Activated CD8-positive, alpha-beta memory T cell treated with anti-CD3 and anti-CD28 coated beads, Interleukin-2, amount 10 ng/mL, durations not matched to agents 7 days and 5 days (primary cell): ENCODE measurements at regions not wholly inside any gene's neighbourhood (a gene's known extent, or its start where the extent isn't known, plus 50 kb on each side); places are given as distances from the start of the nearest gene placed in this dataset.

ENCODE experiments used
- ATAC-seq: fragments of 150-1000 bp; cut with Tn5 transposase; one replicate; pipeline ENCODE4 v1.10.0; 2021; ENCODE audit warnings: moderate library complexity
- CTCF ChIA-PET: fragments of 350-600 bp; sonication (Branson Sonifier 250); formaldehyde crosslinking; loops from one replicate; lab custom pipeline; 2021; ENCODE audit warnings: antibody characterized with exemption; lab: Charles Lee
- DNase-seq: peaks from one replicate; pipeline ENCODE4 v3.0.0-alpha.2; 2020
- H3K27ac Mint-ChIP-seq: one replicate; pipeline ENCODE4 v1.8.0; 2021; ENCODE audit warnings: mild to moderate bottlenecking, mixed read lengths
- H3K27me3 Mint-ChIP-seq: one replicate; pipeline ENCODE4 v1.8.0; 2021; ENCODE audit warnings: mixed read lengths
- H3K36me3 Mint-ChIP-seq: one replicate; pipeline ENCODE4 v1.8.0; 2021; ENCODE audit warnings: mild to moderate bottlenecking, mixed read lengths
- H3K4me1 Mint-ChIP-seq: one replicate; pipeline ENCODE4 v1.8.0; 2021; ENCODE audit warnings: mixed read lengths
- H3K4me3 Mint-ChIP-seq: one replicate; pipeline ENCODE4 v1.8.0; 2021; ENCODE audit warnings: mild to moderate bottlenecking, moderate library complexity, mixed read lengths
- H3K9me3 Mint-ChIP-seq: one replicate; pipeline ENCODE4 v1.8.0; 2022; ENCODE audit warnings: low read depth, mixed read lengths

GRCh38 chr10:131766096-131766495 lies 134.7 kb upstream of the PPP2R2D start:
- Mint-ChIP-seq H3K27ac (no peak overlapping the region), H3K4me1 (no peaks in the 10 kb centered on the region), H3K4me3 (no peak overlapping the region), H3K36me3 (no peaks in the 10 kb centered on the region), H3K9me3 (no peaks in the 10 kb centered on the region), H3K27me3 (peaks cover 12% of the 10 kb centered on the region)
- no peak for DNase-seq
- ATAC-seq: no peak
- CTCF ChIA-PET: no interaction called here

- Mint-ChIP-seq H3K4me1 (no peaks in the 10 kb centered on the region), H3K36me3 (no peaks in the 10 kb centered on the region), H3K4me3 (no peak overlapping the region), H3K27me3 (peaks cover 6% of the 10 kb centered on the region), H3K9me3 (no peaks in the 10 kb centered on the region), H3K27ac (no peak overlapping the region)
- CTCF ChIA-PET: no interaction called here
- DNase-seq (no peak), ATAC-seq (no peak)
Measured at GRCh38 chr10:131767716-131768115, 133.1 kb upstream of the PPP2R2D start.

- Mint-ChIP-seq H3K36me3 (no peaks in the 10 kb centered on the region), H3K9me3 (no peaks in the 10 kb centered on the region), H3K27me3 (peaks cover 3% of the 10 kb centered on the region), H3K4me3 (no peak overlapping the region), H3K27ac (no peak overlapping the region), H3K4me1 (no peaks in the 10 kb centered on the region)
- CTCF ChIA-PET: no interaction called here
- ATAC-seq (no peak), DNase-seq (no peak)
Measured at GRCh38 chr10:131769571-131770410, 131.0 kb upstream of the PPP2R2D start.

GRCh38 chr10:131770946-131771633 lies 129.7 kb upstream of the PPP2R2D start:
- H3K36me3 Mint-ChIP-seq: no peaks in the 10 kb centered on the region
- H3K27ac Mint-ChIP-seq: no peak overlapping the region
- DNase-seq (no peak), ATAC-seq (no peak)
- CTCF ChIA-PET: no interaction called here
- no peak overlapping the region for H3K4me3 Mint-ChIP-seq
- H3K27me3 Mint-ChIP-seq: no peaks in the 10 kb centered on the region
- H3K4me1 Mint-ChIP-seq: no peaks in the 10 kb centered on the region
- peaks cover 7% of the 10 kb centered on the region for H3K9me3 Mint-ChIP-seq

GRCh38 chr10:131771634-131772358 lies 129.0 kb upstream of the PPP2R2D start:
- no peak overlapping the region for H3K4me3 Mint-ChIP-seq
- no peak overlapping the region for H3K27ac Mint-ChIP-seq
- ATAC-seq (no peak), DNase-seq (no peak)
- no peaks in the 10 kb centered on the region for H3K27me3 Mint-ChIP-seq
- CTCF ChIA-PET: no interaction called here
- no peaks in the 10 kb centered on the region for H3K4me1 Mint-ChIP-seq
- H3K9me3 Mint-ChIP-seq: peaks cover 14% of the 10 kb centered on the region
- no peaks in the 10 kb centered on the region for H3K36me3 Mint-ChIP-seq

GRCh38 chr10:131772441-131772840 lies 128.4 kb upstream of the PPP2R2D start:
- ATAC-seq: no peak
- H3K4me1 Mint-ChIP-seq: no peaks in the 10 kb centered on the region
- no peak for DNase-seq
- CTCF ChIA-PET: no interaction called here
- H3K36me3 Mint-ChIP-seq: no peaks in the 10 kb centered on the region
- no peak overlapping the region for H3K4me3 Mint-ChIP-seq
- H3K27me3 Mint-ChIP-seq: no peaks in the 10 kb centered on the region
- H3K9me3 Mint-ChIP-seq: peaks cover 18% of the 10 kb centered on the region
- H3K27ac Mint-ChIP-seq: no peak overlapping the region

GRCh38 chr10:131773370-131774343 lies 127.2 kb upstream of the PPP2R2D start:
- CTCF ChIA-PET: no interaction called here
- H3K4me1 Mint-ChIP-seq: no peaks in the 10 kb centered on the region

GRCh38 chr10:131774681-131775085 lies 126.1 kb upstream of the PPP2R2D start:
- H3K27ac Mint-ChIP-seq: no peak overlapping the region
- peaks cover 25% of the 10 kb centered on the region for H3K9me3 Mint-ChIP-seq
- H3K36me3 Mint-ChIP-seq: no peaks in the 10 kb centered on the region
- H3K4me3 Mint-ChIP-seq: no peak overlapping the region
- CTCF ChIA-PET: no interaction called here
- no peaks in the 10 kb centered on the region for H3K27me3 Mint-ChIP-seq
- no peaks in the 10 kb centered on the region for H3K4me1 Mint-ChIP-seq
- DNase-seq: no peak
- no peak for ATAC-seq

More at GRCh38 chr10:131773370-131774343, 127.2 kb upstream of the PPP2R2D start:
- no peaks in the 10 kb centered on the region for H3K36me3 Mint-ChIP-seq
- no peak for DNase-seq
- no peak for ATAC-seq
- no peak overlapping the region for H3K4me3 Mint-ChIP-seq
- peaks cover 25% of the 10 kb centered on the region for H3K9me3 Mint-ChIP-seq
- no peak overlapping the region for H3K27ac Mint-ChIP-seq
- no peaks in the 10 kb centered on the region for H3K27me3 Mint-ChIP-seq

GRCh38 chr10:131775433-131775832 lies 125.4 kb upstream of the PPP2R2D start:
- H3K27ac Mint-ChIP-seq: no peak overlapping the region
- peaks cover 25% of the 10 kb centered on the region for H3K9me3 Mint-ChIP-seq
- H3K36me3 Mint-ChIP-seq: no peaks in the 10 kb centered on the region
- CTCF ChIA-PET: no interaction called here
- H3K4me3 Mint-ChIP-seq: no peak overlapping the region
- H3K4me1 Mint-ChIP-seq: no peaks in the 10 kb centered on the region
- no peak for ATAC-seq
- H3K27me3 Mint-ChIP-seq: no peaks in the 10 kb centered on the region
- no peak for DNase-seq

- CTCF ChIA-PET: no interaction called here
- ATAC-seq (no peak), DNase-seq (no peak)
- H3K4me3 Mint-ChIP-seq: no peak overlapping the region
- H3K27ac Mint-ChIP-seq: no peak overlapping the region
- H3K9me3 Mint-ChIP-seq: peaks cover 25% of the 10 kb centered on the region
- H3K4me1 Mint-ChIP-seq: no peaks in the 10 kb centered on the region
- H3K27me3 Mint-ChIP-seq: no peaks in the 10 kb centered on the region
- H3K36me3 Mint-ChIP-seq: no peaks in the 10 kb centered on the region
Measured at GRCh38 chr10:131775833-131776232, 125.0 kb upstream of the PPP2R2D start.

- H3K27me3 Mint-ChIP-seq: no peaks in the 10 kb centered on the region
- DNase-seq: no peak
- no peaks in the 10 kb centered on the region for H3K36me3 Mint-ChIP-seq
- no peak for ATAC-seq
- peaks cover 25% of the 10 kb centered on the region for H3K9me3 Mint-ChIP-seq
- H3K27ac Mint-ChIP-seq: no peak overlapping the region
- H3K4me3 Mint-ChIP-seq: no peak overlapping the region
- no peaks in the 10 kb centered on the region for H3K4me1 Mint-ChIP-seq
- CTCF ChIA-PET: no interaction called here
Measured at GRCh38 chr10:131776496-131776895, 124.3 kb upstream of the PPP2R2D start.

- H3K27ac Mint-ChIP-seq: no peak overlapping the region
- H3K36me3 Mint-ChIP-seq: no peaks in the 10 kb centered on the region
- CTCF ChIA-PET: no interaction called here
- H3K4me3 Mint-ChIP-seq: no peak overlapping the region
- ATAC-seq (no peak), DNase-seq (no peak)
- peaks cover 25% of the 10 kb centered on the region for H3K9me3 Mint-ChIP-seq
- H3K27me3 Mint-ChIP-seq: no peaks in the 10 kb centered on the region
- no peaks in the 10 kb centered on the region for H3K4me1 Mint-ChIP-seq
Measured at GRCh38 chr10:131777162-131777561, 123.6 kb upstream of the PPP2R2D start.

- CTCF ChIA-PET: no interaction called here
- DNase-seq: no peak
- Mint-ChIP-seq H3K36me3 (no peaks in the 10 kb centered on the region), H3K4me3 (no peak overlapping the region), H3K27ac (no peak overlapping the region), H3K4me1 (no peaks in the 10 kb centered on the region), H3K27me3 (no peaks in the 10 kb centered on the region), H3K9me3 (peaks cover 25% of the 10 kb centered on the region)
- no peak for ATAC-seq
Measured at GRCh38 chr10:131777921-131778320, 122.9 kb upstream of the PPP2R2D start.
